NT2/D1 (cell line): ENCODE measurements at regions not wholly inside any gene's neighbourhood (a gene's known extent, or its start where the extent isn't known, plus 50 kb on each side); places are given as distances from the start of the nearest gene placed in this dataset.

Experiments used
- SUZ12 ChIP-seq: IDR thresholded peaks from 2 replicates; pipeline ENCODE4 v1.6.1; 2011; ENCODE audit not compliant: insufficient read length, insufficient read depth; ENCODE audit errors: extremely low read depth
- YY1 ChIP-seq: IDR thresholded peaks from 2 replicates; pipeline ENCODE4 v1.6.1; 2011; ENCODE audit not compliant: insufficient read length, insufficient read depth
- ZNF274 ChIP-seq: IDR thresholded peaks from 2 replicates; pipeline ENCODE4 v1.6.1; 2011; ENCODE audit warnings: mild to moderate bottlenecking, low read depth, low read length

- TF ChIP-seq ZNF274 (no peak), YY1 (no peak), SUZ12 (no peak)
Observed at GRCh38 chr1:199878823-199879222, 148.7 kb upstream of the NR5A2 start.
